ENCODE measurements at regions not wholly inside any gene's neighbourhood (a gene's known extent, or its start where the extent isn't known, plus 50 kb on each side); places are given as distances from the start of the nearest gene placed in this dataset.

GRCh38 chr17:79385962-79386563 lies 224.8 kb downstream of the RBFOX3 start:
- H3K36me3 ChIP-seq (ENCODE audit: control insufficient read depth, insufficient read depth, low read length) = no peaks in the 10 kb centered on the region
- no peaks in the 10 kb centered on the region for H3K4me1 ChIP-seq (ENCODE audit: control insufficient read depth, insufficient read depth, low read length)
- no CpG with 5 or more reads among the region's 5 CpGs for WGBS (ENCODE audit: insufficient coverage, insufficient read length)
- no peaks in the 10 kb centered on the region for H3K27me3 ChIP-seq (ENCODE audit: control insufficient read depth, insufficient read depth, low read length)
- H3K9me3 ChIP-seq (ENCODE audit: control insufficient read depth, insufficient read depth, low read length) = no peaks in the 10 kb centered on the region
- no peak overlapping the region for H3K27ac ChIP-seq (ENCODE audit: low read length)
- no peak overlapping the region for H3K4me3 ChIP-seq (ENCODE audit: low read length)
- DNase-seq (ENCODE audit: low read depth, low spot score) = no peak

- H3K4me3 ChIP-seq (ENCODE audit: low read length) = no peak overlapping the region
- no peak for DNase-seq (ENCODE audit: low read depth, low spot score)
- H3K27ac ChIP-seq (ENCODE audit: low read length) = no peak overlapping the region
- WGBS (ENCODE audit: insufficient coverage, insufficient read length) = no CpG with 5 or more reads among the region's 9 CpGs
- H3K4me1 ChIP-seq (ENCODE audit: control insufficient read depth, insufficient read depth, low read length) = no peaks in the 10 kb centered on the region
- no peaks in the 10 kb centered on the region for H3K9me3 ChIP-seq (ENCODE audit: control insufficient read depth, insufficient read depth, low read length)
- H3K36me3 ChIP-seq (ENCODE audit: control insufficient read depth, insufficient read depth, low read length) = no peaks in the 10 kb centered on the region
- H3K27me3 ChIP-seq (ENCODE audit: control insufficient read depth, insufficient read depth, low read length) = no peaks in the 10 kb centered on the region
Measured at GRCh38 chr17:79382313-79382712, 228.5 kb downstream of the RBFOX3 start.

GRCh38 chr17:79379700-79380445 lies 231.0 kb downstream of the RBFOX3 start:
- WGBS (ENCODE audit: insufficient coverage, insufficient read length) = no CpG with 5 or more reads among the region's 21 CpGs
- Histone ChIP-seq H3K36me3 (ENCODE audit: control insufficient read depth, insufficient read depth, low read length) (no peaks in the 10 kb centered on the region), H3K4me1 (ENCODE audit: control insufficient read depth, insufficient read depth, low read length) (no peaks in the 10 kb centered on the region), H3K27me3 (ENCODE audit: control insufficient read depth, insufficient read depth, low read length) (no peaks in the 10 kb centered on the region), H3K9me3 (ENCODE audit: control insufficient read depth, insufficient read depth, low read length) (no peaks in the 10 kb centered on the region), H3K27ac (ENCODE audit: low read length) (no peak overlapping the region), H3K4me3 (ENCODE audit: low read length) (no peak overlapping the region)
- no peak for DNase-seq (ENCODE audit: low read depth, low spot score)

GRCh38 chr17:79377230-79377786 lies 233.5 kb downstream of the RBFOX3 start:
- WGBS (ENCODE audit: insufficient coverage, insufficient read length) = no CpG with 5 or more reads among the region's 25 CpGs
- Histone ChIP-seq H3K27ac (ENCODE audit: low read length) (no peak overlapping the region), H3K27me3 (ENCODE audit: control insufficient read depth, insufficient read depth, low read length) (no peaks in the 10 kb centered on the region), H3K4me3 (ENCODE audit: low read length) (no peak overlapping the region), H3K9me3 (ENCODE audit: control insufficient read depth, insufficient read depth, low read length) (no peaks in the 10 kb centered on the region), H3K36me3 (ENCODE audit: control insufficient read depth, insufficient read depth, low read length) (no peaks in the 10 kb centered on the region), H3K4me1 (ENCODE audit: control insufficient read depth, insufficient read depth, low read length) (peaks cover 2% of the 10 kb centered on the region; the same call in 1 of the 2 replicates)
- no peak for DNase-seq (ENCODE audit: low read depth, low spot score)

GRCh38 chr17:79374807-79375206 lies 236.0 kb downstream of the RBFOX3 start:
- H3K4me3 ChIP-seq (ENCODE audit: low read length) = no peak overlapping the region
- no CpG with 5 or more reads among the region's 6 CpGs for WGBS (ENCODE audit: insufficient coverage, insufficient read length)
- H3K36me3 ChIP-seq (ENCODE audit: control insufficient read depth, insufficient read depth, low read length) = no peaks in the 10 kb centered on the region
- H3K27me3 ChIP-seq (ENCODE audit: control insufficient read depth, insufficient read depth, low read length) = no peaks in the 10 kb centered on the region
- no peak overlapping the region for H3K27ac ChIP-seq (ENCODE audit: low read length)
- no peaks in the 10 kb centered on the region for H3K9me3 ChIP-seq (ENCODE audit: control insufficient read depth, insufficient read depth, low read length)
- DNase-seq (ENCODE audit: low read depth, low spot score) = no peak
- peaks cover 2% of the 10 kb centered on the region; the same call in 1 of the 2 replicates for H3K4me1 ChIP-seq (ENCODE audit: control insufficient read depth, insufficient read depth, low read length)

- peaks cover 2% of the 10 kb centered on the region; the same call in 1 of the 2 replicates for H3K4me1 ChIP-seq (ENCODE audit: control insufficient read depth, insufficient read depth, low read length)
- no peak for DNase-seq (ENCODE audit: low read depth, low spot score)
- WGBS (ENCODE audit: insufficient coverage, insufficient read length) = no CpG with 5 or more reads among the region's 22 CpGs
- no peaks in the 10 kb centered on the region for H3K27me3 ChIP-seq (ENCODE audit: control insufficient read depth, insufficient read depth, low read length)
- H3K27ac ChIP-seq (ENCODE audit: low read length) = no peak overlapping the region
- no peaks in the 10 kb centered on the region for H3K9me3 ChIP-seq (ENCODE audit: control insufficient read depth, insufficient read depth, low read length)
- H3K4me3 ChIP-seq (ENCODE audit: low read length) = no peak overlapping the region
- H3K36me3 ChIP-seq (ENCODE audit: control insufficient read depth, insufficient read depth, low read length) = no peaks in the 10 kb centered on the region
Measured at GRCh38 chr17:79374087-79374689, 236.7 kb downstream of the RBFOX3 start.

- H3K36me3 ChIP-seq (ENCODE audit: control insufficient read depth, insufficient read depth, low read length) = no peaks in the 10 kb centered on the region
- WGBS (ENCODE audit: insufficient coverage, insufficient read length) = no CpG with 5 or more reads among the region's 16 CpGs
Measured at GRCh38 chr17:79372470-79373238, 238.2 kb downstream of the RBFOX3 start.

GRCh38 chr17:79371984-79372383 lies 238.9 kb downstream of the RBFOX3 start:
- Histone ChIP-seq H3K9me3 (ENCODE audit: control insufficient read depth, insufficient read depth, low read length) (no peaks in the 10 kb centered on the region), H3K27ac (ENCODE audit: low read length) (no peak overlapping the region), H3K4me3 (ENCODE audit: low read length) (no peak overlapping the region), H3K27me3 (ENCODE audit: control insufficient read depth, insufficient read depth, low read length) (no peaks in the 10 kb centered on the region), H3K4me1 (ENCODE audit: control insufficient read depth, insufficient read depth, low read length) (peaks cover 2% of the 10 kb centered on the region; the same call in 1 of the 2 replicates), H3K36me3 (ENCODE audit: control insufficient read depth, insufficient read depth, low read length) (no peaks in the 10 kb centered on the region)
- WGBS (ENCODE audit: insufficient coverage, insufficient read length) = no CpG with 5 or more reads among the region's 15 CpGs
- DNase-seq (ENCODE audit: low read depth, low spot score) = no peak

More at GRCh38 chr17:79372470-79373238, 238.2 kb downstream of the RBFOX3 start:
- Histone ChIP-seq H3K4me1 (ENCODE audit: control insufficient read depth, insufficient read depth, low read length) (peaks cover 2% of the 10 kb centered on the region; the same call in 1 of the 2 replicates), H3K4me3 (ENCODE audit: low read length) (no peak overlapping the region), H3K27me3 (ENCODE audit: control insufficient read depth, insufficient read depth, low read length) (no peaks in the 10 kb centered on the region), H3K27ac (ENCODE audit: low read length) (no peak overlapping the region), H3K9me3 (ENCODE audit: control insufficient read depth, insufficient read depth, low read length) (no peaks in the 10 kb centered on the region)
- no peak for DNase-seq (ENCODE audit: low read depth, low spot score)

GRCh38 chr17:79370594-79370993 lies 240.3 kb downstream of the RBFOX3 start:
- Histone ChIP-seq H3K27me3 (ENCODE audit: control insufficient read depth, insufficient read depth, low read length) (no peaks in the 10 kb centered on the region), H3K27ac (ENCODE audit: low read length) (no peak overlapping the region), H3K4me1 (ENCODE audit: control insufficient read depth, insufficient read depth, low read length) (peaks cover 2% of the 10 kb centered on the region; the same call in 1 of the 2 replicates), H3K36me3 (ENCODE audit: control insufficient read depth, insufficient read depth, low read length) (no peaks in the 10 kb centered on the region), H3K9me3 (ENCODE audit: control insufficient read depth, insufficient read depth, low read length) (no peaks in the 10 kb centered on the region), H3K4me3 (ENCODE audit: low read length) (no peak overlapping the region)
- WGBS (ENCODE audit: insufficient coverage, insufficient read length) = no CpG with 5 or more reads among the region's 5 CpGs
- no peak for DNase-seq (ENCODE audit: low read depth, low spot score)

- no peaks in the 10 kb centered on the region for H3K9me3 ChIP-seq (ENCODE audit: control insufficient read depth, insufficient read depth, low read length)
- H3K4me1 ChIP-seq (ENCODE audit: control insufficient read depth, insufficient read depth, low read length) = peaks cover 2% of the 10 kb centered on the region; the same call in 1 of the 2 replicates
- no CpG with 5 or more reads among the region's 8 CpGs for WGBS (ENCODE audit: insufficient coverage, insufficient read length)
- no peaks in the 10 kb centered on the region for H3K27me3 ChIP-seq (ENCODE audit: control insufficient read depth, insufficient read depth, low read length)
- H3K36me3 ChIP-seq (ENCODE audit: control insufficient read depth, insufficient read depth, low read length) = no peaks in the 10 kb centered on the region
- no peak overlapping the region for H3K27ac ChIP-seq (ENCODE audit: low read length)
- no peak overlapping the region for H3K4me3 ChIP-seq (ENCODE audit: low read length)
- no peak for DNase-seq (ENCODE audit: low read depth, low spot score)
Measured at GRCh38 chr17:79370126-79370525, 240.7 kb downstream of the RBFOX3 start.

Data from iPS DF 6.9 (cell line).